ENCODE measurements at regions not wholly inside any gene's neighbourhood (a gene's known extent, or its start where the extent isn't known, plus 50 kb on each side); places are given as distances from the start of the nearest gene placed in this dataset.

GRCh38 chr11:95577716-95578460 is 211.7 kb downstream of the FAM76B start:
- no peak for DNase-seq

GRCh38 chr11:95576146-95576845 is 213.3 kb downstream of the FAM76B start:
- DNase-seq: no peak

DNA sequence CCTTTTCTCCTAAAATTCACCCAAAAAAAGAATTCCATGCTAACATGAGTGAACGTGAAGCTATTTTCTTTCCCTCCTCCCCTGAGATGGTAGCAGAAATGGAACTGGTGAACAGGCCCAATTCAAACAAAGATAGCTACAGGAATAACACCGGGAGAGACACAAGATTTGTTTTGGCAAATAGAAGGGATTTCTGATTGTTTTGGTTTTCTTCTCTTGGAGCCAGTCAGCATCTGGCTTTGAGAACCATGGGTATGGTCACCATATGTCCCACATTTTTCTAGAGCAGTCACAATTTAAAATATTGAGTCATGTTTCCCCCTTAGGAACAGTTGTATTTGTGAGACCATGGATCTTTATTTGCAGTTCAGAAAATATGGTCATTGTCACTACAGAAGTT is 214.1 kb downstream of the FAM76B start:
- no peak for DNase-seq

DNA sequence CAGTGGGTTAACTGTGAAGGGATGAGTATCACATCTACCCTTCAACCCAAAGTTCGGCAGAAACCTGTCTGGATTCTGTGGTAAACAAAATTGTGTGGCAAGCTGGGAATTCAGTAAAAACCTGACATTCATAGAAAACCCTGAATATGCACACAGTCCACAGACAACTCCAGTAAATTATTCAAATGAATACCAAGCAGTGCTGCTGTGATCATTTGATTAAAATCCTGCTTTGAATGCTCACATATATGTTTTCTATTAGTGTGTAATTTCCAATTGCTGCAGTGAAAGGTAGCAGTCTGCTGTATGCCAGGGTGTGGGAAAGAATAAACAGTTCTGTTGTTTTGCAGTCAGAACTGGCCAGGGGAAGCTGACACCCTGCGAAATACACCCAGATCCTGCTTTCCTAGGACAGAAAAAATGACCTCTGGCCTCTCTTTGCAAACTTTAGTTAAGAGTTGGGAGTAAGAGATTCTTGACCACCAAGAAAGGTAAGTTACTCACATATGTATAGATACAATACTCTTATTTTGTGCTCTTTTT is 217.8 kb downstream of the FAM76B start:
- DNase-seq: no peak

- DNase-seq: no peak
Observed at GRCh38 chr11:95570845-95571244, 218.7 kb downstream of the FAM76B start.

DNA sequence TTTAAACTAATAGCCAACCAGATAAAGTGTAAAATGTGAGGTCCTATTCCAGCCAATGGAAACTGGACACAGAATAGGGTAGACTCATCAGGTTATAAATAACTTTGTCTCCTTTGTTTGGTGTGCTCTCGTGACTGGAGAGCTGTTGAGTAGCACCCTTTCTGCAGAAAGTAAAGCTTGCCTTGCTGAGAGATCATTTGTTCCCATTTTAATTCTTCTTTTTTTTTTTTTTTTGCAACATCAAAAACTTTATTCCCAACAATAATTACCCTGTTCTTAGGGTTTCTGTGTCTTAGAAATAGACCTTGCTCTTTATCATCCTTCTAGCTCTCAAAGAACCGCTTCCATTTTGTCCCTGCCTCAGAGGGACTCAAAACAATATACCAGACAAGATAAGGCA is 220.4 kb downstream of the FAM76B start:
- no peak for DNase-seq

DNA sequence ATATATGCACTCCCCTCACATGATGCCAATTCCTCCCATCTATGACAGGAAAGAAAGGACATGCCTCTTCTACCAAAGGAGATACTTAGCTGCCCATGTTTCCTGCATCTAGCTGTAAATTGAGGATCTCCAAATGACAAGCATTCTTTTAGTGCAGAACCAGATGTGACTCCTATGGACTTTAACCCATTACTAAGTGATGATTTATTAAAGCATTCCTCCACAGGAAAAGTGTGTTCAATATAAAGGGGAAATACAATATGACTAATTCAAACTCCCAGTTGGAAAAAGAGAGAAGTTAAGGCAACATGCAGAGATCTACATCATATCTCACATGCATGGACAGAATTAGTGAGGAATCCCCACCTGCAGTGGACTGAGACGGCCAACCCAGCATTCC is 221.3 kb downstream of the FAM76B start:
- DNase-seq: no peak

DNA sequence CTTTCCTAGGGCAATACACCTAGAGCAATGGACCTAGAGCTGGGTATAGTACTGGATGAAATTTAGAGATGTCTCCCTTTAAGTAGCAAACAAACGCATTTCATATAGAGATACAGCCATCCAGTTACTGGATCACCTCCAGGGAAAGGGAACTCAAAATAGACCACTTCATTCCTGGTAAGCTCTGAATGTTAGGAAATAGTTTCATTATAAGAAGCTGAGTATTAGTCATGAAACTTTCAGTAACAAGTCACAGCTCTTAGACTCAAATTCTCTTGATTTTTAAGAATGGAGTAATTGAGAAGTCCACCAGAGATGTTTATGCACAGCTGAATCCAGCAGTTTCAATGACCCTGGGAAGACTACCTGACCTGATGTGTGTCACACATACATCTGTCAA is 221.9 kb downstream of the FAM76B start:
- no peak for DNase-seq

GRCh38 chr11:95566211-95566610 is 223.4 kb downstream of the FAM76B start:
- no peak for DNase-seq

DNA sequence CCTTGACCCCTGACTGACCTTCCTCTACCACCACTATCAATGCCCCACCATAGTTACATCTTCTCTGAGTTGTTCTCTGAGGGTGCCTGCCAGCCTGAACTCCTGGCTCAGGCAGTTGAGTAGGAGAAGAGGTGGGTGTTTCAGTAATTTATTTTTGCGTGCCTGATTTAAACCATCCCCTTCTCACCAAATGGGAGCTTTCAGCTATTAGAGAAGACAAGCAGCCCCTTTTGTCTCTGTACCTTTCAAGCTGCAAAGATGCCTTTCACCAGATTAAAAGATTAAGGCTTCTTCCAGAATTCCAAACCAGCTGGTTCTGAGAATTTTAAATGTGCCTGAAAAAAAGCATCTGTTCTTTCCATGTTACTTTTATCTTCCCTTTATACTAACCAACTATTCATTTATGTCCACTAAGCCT is 223.8 kb downstream of the FAM76B start:
- DNase-seq: no peak

DNA sequence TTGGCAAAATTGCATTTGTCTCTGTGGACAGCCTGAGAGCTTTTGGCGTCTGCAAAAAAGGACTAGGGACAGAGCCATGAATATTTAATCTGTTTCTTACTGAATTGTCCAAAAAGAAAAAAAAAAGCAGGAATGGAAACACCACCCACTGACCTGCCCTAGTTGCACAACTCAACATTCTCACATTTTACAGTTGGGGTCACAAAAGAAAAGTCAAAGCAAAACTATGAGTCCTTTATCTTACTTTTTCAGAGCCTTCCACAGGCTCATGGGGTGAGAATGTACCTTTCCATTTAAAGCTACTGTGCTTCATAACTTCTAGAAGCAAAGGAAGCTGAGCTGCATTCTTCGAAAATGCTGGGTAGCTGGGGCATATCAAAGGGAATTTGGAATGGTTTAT is 225.7 kb downstream of the FAM76B start:
- DNase-seq: no peak

GRCh38 chr11:95563173-95563572 is 226.4 kb downstream of the FAM76B start:
- DNase-seq: no peak

GRCh38 chr11:95562196-95562921 is 227.2 kb downstream of the FAM76B start:
- DNase-seq: no peak

GRCh38 chr11:95559899-95560298 is 229.7 kb downstream of the FAM76B start:
- no peak for DNase-seq

DNA sequence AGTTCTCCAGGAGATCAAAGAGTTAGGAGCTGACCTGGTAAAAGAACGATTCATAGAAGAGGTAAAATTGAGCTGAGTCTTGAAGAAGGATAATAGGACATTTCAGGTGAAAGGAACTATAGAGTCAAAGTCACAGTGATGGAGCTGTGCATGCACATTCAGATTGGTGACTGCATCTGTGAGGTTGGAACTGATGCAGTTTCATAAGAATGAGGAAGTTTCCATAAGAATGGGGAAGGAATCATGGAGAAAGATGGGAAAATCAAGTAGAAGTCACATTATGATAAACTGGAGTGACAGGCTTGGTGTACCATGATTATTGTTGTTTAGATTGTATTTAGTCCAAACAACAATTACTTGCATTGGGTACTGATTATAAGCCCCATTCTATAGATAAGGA is 232.2 kb downstream of the FAM76B start:
- no peak for DNase-seq

DNA sequence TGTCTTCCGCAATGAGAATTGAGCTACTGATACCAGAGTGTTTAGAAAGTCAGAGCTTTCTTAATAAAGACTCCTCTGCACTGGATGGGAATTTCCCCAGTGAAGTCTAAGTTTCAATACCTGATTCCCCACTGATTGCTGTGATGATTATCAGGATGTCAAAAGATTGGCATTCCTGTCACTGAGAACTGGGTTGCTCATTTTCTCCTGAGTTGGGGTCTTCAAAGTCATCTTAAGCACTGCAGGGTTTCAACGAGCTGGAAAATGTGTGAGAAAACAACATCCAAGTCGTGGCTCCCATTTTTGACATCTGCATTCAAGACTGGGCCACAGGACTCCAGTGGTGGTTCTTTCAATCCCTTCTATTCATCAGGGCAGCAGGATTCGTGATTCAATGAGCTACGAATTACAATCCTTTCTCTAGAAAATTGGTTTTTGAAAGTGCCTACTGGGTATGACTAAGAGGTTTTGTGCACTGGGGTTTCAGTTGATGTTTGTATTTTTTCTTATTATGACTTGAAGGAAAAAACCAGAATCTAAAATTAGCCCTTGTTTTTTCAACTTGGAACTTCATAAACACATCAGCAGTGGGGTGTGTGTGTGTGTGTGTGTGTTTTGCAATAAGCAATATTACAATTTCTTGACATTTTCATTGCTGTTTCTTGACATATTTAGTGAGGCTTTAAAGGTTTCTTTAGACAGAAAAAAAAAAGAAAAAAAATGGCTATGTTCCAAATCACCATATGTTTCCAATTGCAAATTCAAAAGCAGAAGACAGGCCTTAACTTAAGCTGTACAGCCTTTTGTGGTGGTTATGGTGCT is 233.0 kb downstream of the FAM76B start:
- no peak for DNase-seq

GRCh38 chr11:95556011-95556341 is 233.6 kb downstream of the FAM76B start:
- no peak for DNase-seq

GRCh38 chr11:95554911-95555310 is 234.7 kb downstream of the FAM76B start:
- no peak for DNase-seq

DNA sequence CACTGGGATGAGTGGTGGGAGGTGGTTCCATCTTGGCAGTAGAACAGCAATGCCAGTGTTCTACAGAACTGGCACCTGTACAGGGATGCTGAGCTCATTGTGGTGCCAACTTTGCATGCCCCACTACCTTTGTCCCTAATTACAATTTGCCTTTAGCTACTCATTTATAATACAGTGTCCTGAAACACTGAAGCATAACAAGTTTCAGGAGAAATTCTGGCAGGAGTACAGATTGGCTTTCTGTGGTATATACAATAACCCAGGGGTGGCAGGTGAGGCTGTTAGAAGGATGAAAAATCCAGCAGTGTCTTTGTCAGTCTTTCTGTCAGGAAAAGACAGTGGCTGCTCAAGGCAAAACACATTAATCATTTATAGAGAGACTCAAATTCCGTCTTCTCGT is 240.3 kb downstream of the FAM76B start:
- no peak for DNase-seq

DNA sequence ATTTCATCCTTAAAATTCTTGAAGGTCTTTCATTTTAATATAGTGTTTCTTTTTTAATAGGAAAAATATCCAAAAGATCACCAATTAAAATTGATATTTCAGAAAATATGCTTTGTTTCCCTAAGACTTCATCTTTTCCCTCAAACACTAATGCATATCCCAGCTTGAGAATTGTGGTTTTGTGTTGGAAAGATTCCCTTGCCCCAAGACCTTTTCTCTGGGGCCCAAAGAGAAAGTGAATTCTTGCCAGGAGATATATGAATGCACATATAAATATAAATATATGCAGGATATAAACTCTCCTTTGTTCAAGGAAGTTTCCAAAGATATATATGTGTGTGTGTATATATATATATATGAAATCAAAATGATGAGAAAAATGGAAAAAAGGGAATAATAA is 241.2 kb downstream of the FAM76B start:
- DNase-seq: no peak

- no peak for DNase-seq
Observed at GRCh38 chr11:95547976-95548375, 241.6 kb downstream of the FAM76B start.

DNA sequence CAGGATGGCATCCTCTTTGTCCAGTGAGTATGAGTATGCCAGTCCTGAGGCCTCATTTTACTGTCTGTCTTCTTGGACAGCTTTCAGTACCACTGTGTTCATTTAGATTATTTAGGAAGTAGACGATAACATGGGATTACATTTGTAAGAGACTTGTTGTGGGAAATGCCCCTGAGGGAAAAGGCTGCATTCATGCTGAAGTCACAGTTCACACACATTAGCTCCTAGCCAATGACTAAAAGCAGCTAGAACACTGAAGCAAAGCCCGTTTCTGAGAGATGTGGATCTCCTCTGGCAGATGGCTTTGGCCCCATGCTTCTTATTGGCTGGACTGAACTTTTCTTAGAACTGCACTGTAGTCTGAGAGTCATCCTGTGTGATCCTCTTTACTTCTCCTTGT is 242.4 kb downstream of the FAM76B start:
- DNase-seq: no peak

Measured in GF-D8 (cell line).